ENCODE measurements at regions not wholly inside any gene's neighbourhood (a gene's known extent, or its start where the extent isn't known, plus 50 kb on each side); places are given as distances from the start of the nearest gene placed in this dataset.

- no peak for DNase-seq (ENCODE audit: low spot score)
Measured at GRCh38 chr13:31081316-31081715, 80.4 kb downstream of the HSPH1 start.

GRCh38 chr13:31074756-31075155 lies 86.9 kb downstream of the HSPH1 start:
- DNase-seq (ENCODE audit: low spot score): no peak

- no peak for DNase-seq (ENCODE audit: low spot score)
Measured at GRCh38 chr13:31073859-31074718, 87.6 kb downstream of the HSPH1 start.

- DNase-seq (ENCODE audit: low spot score): no peak
Measured at GRCh38 chr13:31072041-31072440, 89.7 kb downstream of the HSPH1 start.

- DNase-seq (ENCODE audit: low spot score): no peak
Measured at GRCh38 chr13:31069808-31070534, 91.7 kb downstream of the HSPH1 start.

- no peak for DNase-seq (ENCODE audit: low spot score)
Measured at GRCh38 chr13:31068119-31068423, 93.6 kb downstream of the HSPH1 start.

- DNase-seq (ENCODE audit: low spot score): no peak
Measured at GRCh38 chr13:31067416-31068118, 94.1 kb downstream of the HSPH1 start.

GRCh38 chr13:31064636-31065035 lies 97.1 kb downstream of the HSPH1 start:
- no peak for DNase-seq (ENCODE audit: low spot score)

GRCh38 chr13:31063772-31064171 lies 97.9 kb downstream of the HSPH1 start:
- no peak for DNase-seq (ENCODE audit: low spot score)

GRCh38 chr13:31060655-31061054 lies 101.0 kb downstream of the HSPH1 start:
- DNase-seq (ENCODE audit: low spot score): no peak

GRCh38 chr13:31060220-31060619 lies 101.5 kb downstream of the HSPH1 start:
- no peak for DNase-seq (ENCODE audit: low spot score)

- DNase-seq (ENCODE audit: low spot score): no peak
Measured at GRCh38 chr13:31057403-31058033, 104.2 kb downstream of the HSPH1 start.

GRCh38 chr13:31056644-31057271 lies 104.9 kb downstream of the HSPH1 start:
- no peak for DNase-seq (ENCODE audit: low spot score)

- no peak for DNase-seq (ENCODE audit: low spot score)
Measured at GRCh38 chr13:31055589-31055988, 106.1 kb downstream of the HSPH1 start.

GRCh38 chr13:31054632-31055031 lies 107.1 kb downstream of the HSPH1 start:
- no peak for DNase-seq (ENCODE audit: low spot score)

GRCh38 chr13:31053896-31054295 lies 107.8 kb downstream of the HSPH1 start:
- DNase-seq (ENCODE audit: low spot score): no peak

- no peak for DNase-seq (ENCODE audit: low spot score)
Measured at GRCh38 chr13:31053091-31053490, 108.6 kb downstream of the HSPH1 start.

- DNase-seq (ENCODE audit: low spot score): no peak
Measured at GRCh38 chr13:31052478-31052877, 109.2 kb downstream of the HSPH1 start.

GRCh38 chr13:31051999-31052398 lies 109.7 kb downstream of the HSPH1 start:
- no peak for DNase-seq (ENCODE audit: low spot score)

GRCh38 chr13:31050486-31051400 lies 111.0 kb downstream of the HSPH1 start:
- no peak for DNase-seq (ENCODE audit: low spot score)

- no peak for DNase-seq (ENCODE audit: low spot score)
Measured at GRCh38 chr13:31049833-31050232, 111.9 kb downstream of the HSPH1 start.
